Neural cell (in vitro differentiated cells): ENCODE measurements at regions not wholly inside any gene's neighbourhood (a gene's known extent, or its start where the extent isn't known, plus 50 kb on each side); places are given as distances from the start of the nearest gene placed in this dataset.

Source experiments
- H2AFZ ChIP-seq: fragments of 200-600, 300-800 bp; sonication (generic), shearing (Covaris generic); 2 replicates; pipeline ENCODE4 v1.6.0; 2014; ENCODE audit warnings: low read depth, mild to moderate bottlenecking, antibody characterized with exemption, low read length, moderate library complexity
- H3F3A ChIP-seq: fragments of 200-600 bp; shearing (Covaris generic); 2 replicates; pipeline ENCODE4 v1.6.1; 2016; ENCODE audit warnings: mild to moderate bottlenecking, moderate library complexity, mixed read lengths, antibody characterized with exemption, low read length; ENCODE audit not compliant: insufficient read depth, poor library complexity, severe bottlenecking
- H3K27ac ChIP-seq: fragments of 200-600, 300-800 bp; sonication (generic), shearing (Covaris generic); 2 replicates; pipeline ENCODE4 v1.5.1; 2014; ENCODE audit warnings: mild to moderate bottlenecking, low read length, moderate library complexity
- H3K27me3 ChIP-seq: fragments of 300-800, 200-600 bp; sonication (generic), shearing (Covaris generic); 2 replicates; pipeline ENCODE4 v1.6.0; 2014; ENCODE audit warnings: mild to moderate bottlenecking, low read depth, low read length, moderate library complexity; ENCODE audit not compliant: insufficient read depth
- H3K36me3 ChIP-seq: fragments of 300-800, 200-600 bp; sonication (generic), shearing (Covaris generic); 2 replicates; pipeline ENCODE4 v1.5.1; 2014; ENCODE audit warnings: mild to moderate bottlenecking, antibody characterized with exemption, low read length, moderate library complexity; ENCODE audit not compliant: insufficient read depth
- H3K4me2 ChIP-seq: fragments of 300-800, 200-600 bp; sonication (generic), shearing (Covaris generic); 2 replicates; pipeline ENCODE4 v1.6.0; 2014; ENCODE audit warnings: mild to moderate bottlenecking, low read length
- H3K4me3 ChIP-seq: fragments of 300-800, 200-600 bp; sonication (generic), shearing (Covaris generic); 2 replicates; pipeline ENCODE4 v1.5.1; 2014; ENCODE audit warnings: mild to moderate bottlenecking, low read length, moderate library complexity
- H3K79me2 ChIP-seq: fragments of 200-600 bp; shearing (Covaris generic); replicated peaks from 2 replicates; pipeline ENCODE4 v1.6.0; 2014; ENCODE audit warnings: mild to moderate bottlenecking, low read length, moderate library complexity; ENCODE audit not compliant: insufficient read depth
- H3K9ac ChIP-seq: fragments of 300-800, 200-600 bp; sonication (generic), shearing (Covaris generic); 2 replicates; pipeline ENCODE4 v1.6.1; 2016; ENCODE audit warnings: mild to moderate bottlenecking, low read length, mixed read lengths
- H3K9me2 ChIP-seq: fragments of 200-600 bp; shearing (Covaris generic); 2 replicates; pipeline ENCODE4 v1.6.1; 2016; ENCODE audit warnings: mild to moderate bottlenecking, low read length, mixed read lengths; ENCODE audit not compliant: insufficient read depth
- H3K9me3 ChIP-seq: fragments of 200-600, 300-800 bp; sonication (generic), shearing (Covaris generic); 2 replicates; pipeline ENCODE4 v1.6.1; 2016; ENCODE audit warnings: mild to moderate bottlenecking, mixed run types, low read length, moderate library complexity, mixed read lengths
- H4K20me1 ChIP-seq: fragments of 200-600 bp; shearing (Covaris generic); 2 replicates; pipeline ENCODE4 v1.6.1; 2016; ENCODE audit warnings: mild to moderate bottlenecking, mixed run types; ENCODE audit not compliant: insufficient read depth
- EP300 ChIP-seq: fragments of 450-650 bp; conservative IDR thresholded peaks from 2 replicates; pipeline ENCODE4 v1.6.1; 2014; ENCODE audit warnings: antibody characterized with exemption, mild to moderate bottlenecking, moderate library complexity; ENCODE audit not compliant: poor library complexity, severe bottlenecking
- EZH2 ChIP-seq: fragments of 200-600, 300-800 bp; shearing (Covaris generic), sonication (generic); IDR thresholded peaks from 2 replicates; pipeline ENCODE4 v1.6.1; 2014; ENCODE audit warnings: antibody characterized with exemption, low read length, borderline replicate concordance, mild to moderate bottlenecking; ENCODE audit not compliant: insufficient read depth, poor library complexity, severe bottlenecking
- MXI1 ChIP-seq: fragments of 450-650 bp; conservative IDR thresholded peaks from 2 replicates; pipeline ENCODE4 v1.6.1; 2014; ENCODE audit warnings: antibody characterized with exemption, mild to moderate bottlenecking; ENCODE audit not compliant: poor library complexity, severe bottlenecking
- POLR2AphosphoS5 ChIP-seq: IDR thresholded peaks from 2 replicates; pipeline ENCODE4 v1.6.1; 2012
- RAD21 ChIP-seq: fragments of 450-650 bp; conservative IDR thresholded peaks from 2 replicates; pipeline ENCODE4 v1.6.1; 2014; ENCODE audit warnings: antibody characterized with exemption, mild to moderate bottlenecking, moderate library complexity
- SMC3 ChIP-seq: fragments of 450-650 bp; conservative IDR thresholded peaks from 2 replicates; pipeline ENCODE4 v1.6.1; 2014; ENCODE audit warnings: antibody characterized with exemption, mild to moderate bottlenecking, moderate library complexity; ENCODE audit not compliant: poor library complexity
- TAF1 ChIP-seq: IDR thresholded peaks from 2 replicates; pipeline ENCODE4 v1.6.1; 2012; ENCODE audit warnings: low read depth
- TF ChIP-seq, protein P1 (sequence below): IDR thresholded peaks from 2 replicates; pipeline ENCODE4 v1.6.1; 2012; ENCODE audit warnings: borderline replicate concordance
- TF ChIP-seq, protein P2 (sequence below): fragments of 450-650 bp; IDR thresholded peaks from 2 replicates; pipeline ENCODE4 v1.5.1; 2014; ENCODE audit warnings: antibody characterized with exemption, mild to moderate bottlenecking, moderate library complexity; ENCODE audit not compliant: poor library complexity, severe bottlenecking

DNA sequence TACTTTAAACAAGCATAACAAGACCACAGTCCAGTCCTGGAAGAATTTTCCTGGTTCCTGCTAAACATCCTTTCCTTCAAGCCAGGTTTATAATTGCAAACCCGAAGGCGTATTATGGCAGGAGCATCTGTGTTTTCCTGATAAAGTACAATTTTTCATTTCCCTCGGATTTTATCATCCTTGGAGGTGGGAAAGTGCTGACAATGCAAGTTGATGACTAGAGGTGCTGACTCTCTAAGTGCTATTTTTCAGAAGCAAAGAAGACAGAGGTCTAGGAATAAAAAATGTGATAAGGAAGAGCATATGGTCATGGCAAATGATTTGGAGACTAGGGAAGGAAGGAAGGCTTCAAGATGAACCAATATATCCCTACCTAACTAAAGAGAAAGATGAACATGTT, 703.2 kb upstream of the LRRN3 start:
- Histone ChIP-seq H3K27me3 (no peaks in the 10 kb centered on the region), H2AFZ (no peak overlapping the region), H4K20me1 (no peaks in the 10 kb centered on the region), H3K9ac (no peak overlapping the region), H3K27ac (no peak overlapping the region), H3K36me3 (no peaks in the 10 kb centered on the region), H3F3A (no peaks in the 10 kb centered on the region), H3K79me2 (no peaks in the 10 kb centered on the region), H3K9me2 (no peaks in the 10 kb centered on the region), H3K4me2 (no peak overlapping the region), H3K4me3 (no peak overlapping the region), H3K9me3 (no peaks in the 10 kb centered on the region)
- TF ChIP-seq MXI1 (no peak), SMC3 (no peak), RAD21 (no peak), TAF1 (no peak), EP300 (no peak), POLR2AphosphoS5 (no peak), EZH2 (no peak)
- TF ChIP-seq, protein P1, sequence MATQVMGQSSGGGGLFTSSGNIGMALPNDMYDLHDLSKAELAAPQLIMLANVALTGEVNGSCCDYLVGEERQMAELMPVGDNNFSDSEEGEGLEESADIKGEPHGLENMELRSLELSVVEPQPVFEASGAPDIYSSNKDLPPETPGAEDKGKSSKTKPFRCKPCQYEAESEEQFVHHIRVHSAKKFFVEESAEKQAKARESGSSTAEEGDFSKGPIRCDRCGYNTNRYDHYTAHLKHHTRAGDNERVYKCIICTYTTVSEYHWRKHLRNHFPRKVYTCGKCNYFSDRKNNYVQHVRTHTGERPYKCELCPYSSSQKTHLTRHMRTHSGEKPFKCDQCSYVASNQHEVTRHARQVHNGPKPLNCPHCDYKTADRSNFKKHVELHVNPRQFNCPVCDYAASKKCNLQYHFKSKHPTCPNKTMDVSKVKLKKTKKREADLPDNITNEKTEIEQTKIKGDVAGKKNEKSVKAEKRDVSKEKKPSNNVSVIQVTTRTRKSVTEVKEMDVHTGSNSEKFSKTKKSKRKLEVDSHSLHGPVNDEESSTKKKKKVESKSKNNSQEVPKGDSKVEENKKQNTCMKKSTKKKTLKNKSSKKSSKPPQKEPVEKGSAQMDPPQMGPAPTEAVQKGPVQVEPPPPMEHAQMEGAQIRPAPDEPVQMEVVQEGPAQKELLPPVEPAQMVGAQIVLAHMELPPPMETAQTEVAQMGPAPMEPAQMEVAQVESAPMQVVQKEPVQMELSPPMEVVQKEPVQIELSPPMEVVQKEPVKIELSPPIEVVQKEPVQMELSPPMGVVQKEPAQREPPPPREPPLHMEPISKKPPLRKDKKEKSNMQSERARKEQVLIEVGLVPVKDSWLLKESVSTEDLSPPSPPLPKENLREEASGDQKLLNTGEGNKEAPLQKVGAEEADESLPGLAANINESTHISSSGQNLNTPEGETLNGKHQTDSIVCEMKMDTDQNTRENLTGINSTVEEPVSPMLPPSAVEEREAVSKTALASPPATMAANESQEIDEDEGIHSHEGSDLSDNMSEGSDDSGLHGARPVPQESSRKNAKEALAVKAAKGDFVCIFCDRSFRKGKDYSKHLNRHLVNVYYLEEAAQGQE, result no peak
- TF ChIP-seq, protein P2, sequence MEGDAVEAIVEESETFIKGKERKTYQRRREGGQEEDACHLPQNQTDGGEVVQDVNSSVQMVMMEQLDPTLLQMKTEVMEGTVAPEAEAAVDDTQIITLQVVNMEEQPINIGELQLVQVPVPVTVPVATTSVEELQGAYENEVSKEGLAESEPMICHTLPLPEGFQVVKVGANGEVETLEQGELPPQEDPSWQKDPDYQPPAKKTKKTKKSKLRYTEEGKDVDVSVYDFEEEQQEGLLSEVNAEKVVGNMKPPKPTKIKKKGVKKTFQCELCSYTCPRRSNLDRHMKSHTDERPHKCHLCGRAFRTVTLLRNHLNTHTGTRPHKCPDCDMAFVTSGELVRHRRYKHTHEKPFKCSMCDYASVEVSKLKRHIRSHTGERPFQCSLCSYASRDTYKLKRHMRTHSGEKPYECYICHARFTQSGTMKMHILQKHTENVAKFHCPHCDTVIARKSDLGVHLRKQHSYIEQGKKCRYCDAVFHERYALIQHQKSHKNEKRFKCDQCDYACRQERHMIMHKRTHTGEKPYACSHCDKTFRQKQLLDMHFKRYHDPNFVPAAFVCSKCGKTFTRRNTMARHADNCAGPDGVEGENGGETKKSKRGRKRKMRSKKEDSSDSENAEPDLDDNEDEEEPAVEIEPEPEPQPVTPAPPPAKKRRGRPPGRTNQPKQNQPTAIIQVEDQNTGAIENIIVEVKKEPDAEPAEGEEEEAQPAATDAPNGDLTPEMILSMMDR, result no peak

DNA sequence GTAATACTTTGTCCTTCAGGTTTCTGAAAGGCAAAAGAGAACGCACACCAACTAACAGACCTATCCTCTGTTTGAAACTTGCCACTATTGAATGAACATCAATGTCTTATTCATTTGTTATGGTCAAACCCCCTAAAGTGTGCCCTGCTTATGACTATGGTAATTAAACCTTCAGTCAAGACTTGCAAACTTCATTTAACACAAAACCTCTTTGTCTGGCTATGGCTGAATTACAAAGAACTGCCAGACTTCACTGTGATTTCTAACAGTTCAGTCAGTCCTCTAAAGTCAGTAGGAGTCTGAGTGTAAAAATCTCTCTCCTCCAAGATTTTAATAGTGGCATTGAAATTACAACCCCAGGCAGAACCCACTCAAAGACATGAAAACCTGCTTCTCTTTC, 702.5 kb upstream of the LRRN3 start:
- no peak for TF ChIP-seq RAD21
- TF ChIP-seq POLR2AphosphoS5, result no peak
- TF ChIP-seq EZH2, result no peak
- TF ChIP-seq, protein P2, result no peak
- no peak for TF ChIP-seq MXI1
- TF ChIP-seq, protein P1, result no peak
- TF ChIP-seq TAF1, result no peak
- no peak for TF ChIP-seq SMC3
- no peak for TF ChIP-seq EP300
- Histone ChIP-seq H3K9me2 (no peaks in the 10 kb centered on the region), H3K9me3 (no peaks in the 10 kb centered on the region), H4K20me1 (no peaks in the 10 kb centered on the region), H3K4me2 (no peak overlapping the region), H3K27ac (no peak overlapping the region), H2AFZ (no peak overlapping the region), H3K27me3 (no peaks in the 10 kb centered on the region), H3K79me2 (no peaks in the 10 kb centered on the region), H3K4me3 (no peak overlapping the region), H3F3A (no peaks in the 10 kb centered on the region), H3K9ac (no peak overlapping the region), H3K36me3 (no peaks in the 10 kb centered on the region)
